ENCODE measurements at regions not wholly inside any gene's neighbourhood (a gene's known extent, or its start where the extent isn't known, plus 50 kb on each side); places are given as distances from the start of the nearest gene placed in this dataset.

GRCh38 chr3:188944108-188944507 is 227.7 kb upstream of the TPRG1 start:
- no peak for DNase-seq
- Histone ChIP-seq H3K79me2 (ENCODE audit: insufficient read depth, low read length) (peaks cover 56% of the 10 kb centered on the region), H3K27ac (ENCODE audit: low read depth in 1 of 2, low read length in 2 of 2) (peak overlapping the region; percentile 45 to 97), H3K9ac (ENCODE audit: insufficient read depth, low read length, poor library complexity, severe bottlenecking) (peak overlapping the region; percentile 49), H3K4me2 (replicated peaks; ENCODE audit: extremely low read depth, low read length, poor library complexity, severe bottlenecking) (peak overlapping the region; percentile 87), H3K4me1 (ENCODE audit: control insufficient read depth in 1 of 2, insufficient read depth in 2 of 2, low read length in 2 of 2) (peaks cover 100% of the 10 kb centered on the region in 2 donors), H3K36me3 (replicated peaks in 1 of 2; ENCODE audit: control insufficient read depth in 1 of 2, insufficient read depth in 2 of 2, low read length in 2 of 2) (no peaks in the 10 kb centered on the region), H4K20me1 (ENCODE audit: insufficient read depth, low read length) (no peaks in the 10 kb centered on the region), H2AFZ (ENCODE audit: insufficient read depth, low read depth, low read length, poor library complexity, severe bottlenecking) (no peak overlapping the region), H3K27me3 (ENCODE audit: control insufficient read depth in 2 of 2, insufficient read depth in 2 of 2, low read length in 2 of 2) (no peaks in the 10 kb centered on the region), H3K9me3 (replicated peaks in 1 of 2; ENCODE audit: control insufficient read depth in 1 of 2, insufficient read depth in 1 of 2, low read length in 2 of 2) (no peaks in the 10 kb centered on the region), H3K4me3 (replicated peaks in 1 of 3; ENCODE audit: low read depth in 2 of 3, low read length in 3 of 3) (peak overlapping the region in 1 of 3 experiments; percentile 77)
- intact Hi-C loops (cut with micrococcal nuclease), result loop anchor here (5.0 to 10.0 kb wide), 4 partner anchors 102 to 509 kb away; no protein-coding TSS in a partner anchor
- Mint-ChIP-seq H3K4me1 (peaks cover 92% of the 10 kb centered on the region), H3K9me3 (no peaks in the 10 kb centered on the region), H3K4me3 (peak overlapping the region in 1 of 2 donors; percentile 88), H3K27ac (peak overlapping the region; percentile 95 to 99 (median 96)), H3K36me3 (peaks cover 11% of the 10 kb centered on the region in 2 donors), H3K27me3 (ENCODE audit: low read depth in 3 of 3) (no peaks in the 10 kb centered on the region)
- TF ChIP-seq CTCF (IDR thresholded peaks at IDR 0.05), result no peak
- WGBS (ENCODE audit: insufficient coverage), result no CpG with 5 or more reads among the region's 1 CpG

- peak overlapping the region; percentile 98 to 100 (median 99) for H3K27ac Mint-ChIP-seq
- H3K9me3 Mint-ChIP-seq, result no peaks in the 10 kb centered on the region
- Histone ChIP-seq H3K9ac (ENCODE audit: insufficient read depth, low read length, poor library complexity, severe bottlenecking) (peak overlapping the region; percentile 85), H3K4me3 (replicated peaks in 1 of 3; ENCODE audit: low read depth in 2 of 3, low read length in 3 of 3) (peak overlapping the region; percentile 51 to 77 (median 70)), H3K4me1 (ENCODE audit: control insufficient read depth in 1 of 2, insufficient read depth in 2 of 2, low read length in 2 of 2) (peaks cover 100% of the 10 kb centered on the region in 2 donors), H4K20me1 (ENCODE audit: insufficient read depth, low read length) (no peaks in the 10 kb centered on the region), H3K27me3 (ENCODE audit: control insufficient read depth in 2 of 2, insufficient read depth in 2 of 2, low read length in 2 of 2) (no peaks in the 10 kb centered on the region), H3K4me2 (replicated peaks; ENCODE audit: extremely low read depth, low read length, poor library complexity, severe bottlenecking) (peak overlapping the region; percentile 87), H3K9me3 (replicated peaks in 1 of 2; ENCODE audit: control insufficient read depth in 1 of 2, insufficient read depth in 1 of 2, low read length in 2 of 2) (no peaks in the 10 kb centered on the region), H3K36me3 (replicated peaks in 1 of 2; ENCODE audit: control insufficient read depth in 1 of 2, insufficient read depth in 2 of 2, low read length in 2 of 2) (no peaks in the 10 kb centered on the region), H3K79me2 (ENCODE audit: insufficient read depth, low read length) (peaks cover 60% of the 10 kb centered on the region), H2AFZ (ENCODE audit: insufficient read depth, low read depth, low read length, poor library complexity, severe bottlenecking) (peak overlapping the region; percentile 49), H3K27ac (ENCODE audit: low read depth in 1 of 2, low read length in 2 of 2) (peak overlapping the region; percentile 97 to 98)
- intact Hi-C loops (cut with micrococcal nuclease), result loop anchor here (5.0 to 10.0 kb wide), 5 partner anchors 34 to 512 kb away; no protein-coding TSS in a partner anchor
- peak overlapping the region; percentile 83 to 88 for H3K4me3 Mint-ChIP-seq
- H3K27me3 Mint-ChIP-seq (ENCODE audit: low read depth in 3 of 3), result peaks cover 0 to 2% (median 0%) of the 10 kb centered on the region in 3 donors
- peaks cover 14 to 17% of the 10 kb centered on the region in 2 donors for H3K36me3 Mint-ChIP-seq
- H3K4me1 Mint-ChIP-seq, result peaks cover 97% of the 10 kb centered on the region
- peak; percentile 52 to 86 (median 71) for DNase-seq
- TF ChIP-seq CTCF (IDR thresholded peaks at IDR 0.05), result no peak
- WGBS (ENCODE audit: insufficient coverage), result 69% methylated on average over 10 of the region's 14 CpGs
These were observed 225.2 kb upstream of the TPRG1 start for GRCh38 chr3:188946351-188947240.

Data from CD14-positive monocyte (primary cell).